HCT116 (cell line): ENCODE measurements at regions not wholly inside any gene's neighbourhood (a gene's known extent, or its start where the extent isn't known, plus 50 kb on each side); places are given as distances from the start of the nearest gene placed in this dataset.

Source experiments
- ATAC-seq: fragments of 200-7000 bp; cut with Tn5 transposase; 2 replicates; pipeline ENCODE4 v1.9.1; 2020; ENCODE audit warnings: mild to moderate bottlenecking, moderate library complexity
- BruUV-seq: library from RNA; stranded (reverse); fragments of 400-500 nt; replicated peaks from 2 replicates; lab custom pipeline; 2021; lab: Mats Ljungman, UMichigan
- CTCF ChIA-PET: fragments of 300-600 bp; sonication (Branson Sonifier 250); formaldehyde crosslinking; loops from one replicate; lab custom pipeline; 2021; ENCODE audit warnings: antibody characterized with exemption; lab: Charles Lee
- POLR2A ChIA-PET: fragments of 300-600, 350-600 bp; sonication (Branson Sonifier 250); formaldehyde crosslinking; loops from one replicate; lab custom pipeline; 2021; ENCODE audit warnings: antibody characterized with exemption; lab: Charles Lee
- RAD21 ChIA-PET, 2 experiments: fragments of 300-600 bp; sonication (Branson Sonifier 250); formaldehyde crosslinking; loops; one replicate each; lab custom pipeline; 2023; ENCODE audit warnings: low total read pairs in 2 of 2; ENCODE audit not compliant: uncharacterized antibody in 2 of 2, unreplicated experiment in 2 of 2, low non-redundant PET in 1 of 2; lab: Charles Lee
- DNase-seq: peaks from one replicate; pipeline ENCODE4 v3.0.0-alpha.2; 2010; ENCODE audit warnings: low read depth, low spot score
- H2AFZ ChIP-seq: fragments of 200-600 bp; shearing (Covaris generic), sonication (generic); 2 replicates; pipeline ENCODE4 v1.6.1; 2017; ENCODE audit warnings: low read depth, mixed run types, mixed read lengths, antibody characterized with exemption, low read length; ENCODE audit not compliant: poor library complexity, severe bottlenecking
- H3K27ac ChIP-seq: 2 replicates; pipeline ENCODE4 v1.5.1; 2012; ENCODE audit warnings: low read depth, low read length
- H3K27me3 ChIP-seq: fragments of 200-600 bp; sonication (generic); 2 replicates; pipeline ENCODE4 v1.6.1; 2016; ENCODE audit warnings: mixed run types, low read length, mixed read lengths; ENCODE audit not compliant: insufficient read depth
- H3K36me3 ChIP-seq, 2 experiments: fragments of 200-500 bp in 1 of 2; fragments of 200-600 bp in 1 of 2; sonication (Bioruptor generic) in 1 of 2; sonication (generic) in 1 of 2; 2 replicates each; pipeline versions ENCODE4 v1.5.1 to v1.6.1; 2014 to 2016; ENCODE audit warnings: low read length in 2 of 2, inconsistent platforms in 1 of 2, mixed read lengths in 1 of 2, mixed run types in 1 of 2; ENCODE audit not compliant: insufficient read depth in 2 of 2, control insufficient read depth in 1 of 2
- H3K4me1 ChIP-seq, 2 experiments: fragments of 200-600 bp in 1 of 2; sonication (generic) in 1 of 2; 2 replicates each; pipeline versions ENCODE4 v1.5.1 to v1.6.1; 2012 to 2017; ENCODE audit warnings: low read length in 2 of 2, inconsistent platforms in 1 of 2, mild to moderate bottlenecking in 1 of 2, mixed read lengths in 1 of 2, mixed run types in 1 of 2, moderate library complexity in 1 of 2; ENCODE audit not compliant: insufficient read depth in 2 of 2, control insufficient read depth in 1 of 2
- H3K4me2 ChIP-seq: fragments of 200-600 bp; sonication (generic); 2 replicates; pipeline ENCODE4 v1.6.1; 2017; ENCODE audit warnings: mixed run types, low read length, mixed read lengths
- H3K4me3 ChIP-seq, 2 experiments: fragments of 200-600 bp in 1 of 2; sonication (generic) in 1 of 2; replicated peaks in 1 of 2; 2 replicates each; pipeline ENCODE4 v1.5.1; 2011 to 2016; ENCODE audit warnings: low read length in 2 of 2, control low read depth in 1 of 2, low read depth in 1 of 2, mild to moderate bottlenecking in 1 of 2, mixed read lengths in 1 of 2, mixed run types in 1 of 2
- H3K79me2 ChIP-seq: fragments of 200-600 bp; sonication (generic); 2 replicates; pipeline ENCODE4 v1.6.1; 2017; ENCODE audit warnings: mild to moderate bottlenecking, mixed run types, low read length, moderate library complexity, mixed read lengths; ENCODE audit not compliant: insufficient read depth
- H3K9ac ChIP-seq: fragments of 200-600 bp; sonication (generic); 2 replicates; pipeline ENCODE4 v1.6.1; 2016; ENCODE audit warnings: low read length, mixed read lengths
- H3K9me2 ChIP-seq: fragments of 200-600 bp; sonication (generic), shearing (Covaris generic); 2 replicates; pipeline ENCODE4 v1.6.1; 2017; ENCODE audit warnings: mixed run types, mild to moderate bottlenecking, moderate library complexity; ENCODE audit not compliant: insufficient read depth
- H3K9me3 ChIP-seq, 2 experiments: fragments of 200-500 bp in 1 of 2; fragments of 200-600 bp in 1 of 2; sonication (Bioruptor generic) in 1 of 2; sonication (generic) in 1 of 2; 2 replicates each; pipeline ENCODE4 v1.6.1; 2014 to 2017; ENCODE audit warnings: low read length in 2 of 2, mixed read lengths in 2 of 2, inconsistent platforms in 1 of 2, low read depth in 1 of 2, mild to moderate bottlenecking in 1 of 2, mixed run types in 1 of 2, moderate library complexity in 1 of 2; ENCODE audit not compliant: control insufficient read depth in 1 of 2, insufficient read depth in 1 of 2
- H4K20me1 ChIP-seq: fragments of 200-600 bp; sonication (generic), shearing (Covaris generic); 2 replicates; pipeline ENCODE4 v1.6.1; 2017; ENCODE audit warnings: mixed run types, mild to moderate bottlenecking, moderate library complexity; ENCODE audit not compliant: insufficient read depth
- intact Hi-C: fragments of 100-400 bp; cut with micrococcal nuclease; formaldehyde crosslinking; loops from 2 replicates; pipeline ENCODE4 v1.10.0; 2022
- TF ChIP-seq, protein P1 (sequence below), 3 experiments: fragments of 200-600 bp in 1 of 3; sonication (generic) in 1 of 3; IDR thresholded peaks in 2 of 3; conservative IDR thresholded peaks in 1 of 3; 2 replicates each; pipeline ENCODE4 v1.5.1; 2012 to 2017; ENCODE audit warnings: low read depth in 2 of 3, low read length in 2 of 3, antibody characterized with exemption in 1 of 3, borderline replicate concordance in 1 of 3, control low read depth in 1 of 3, mild to moderate bottlenecking in 1 of 3, mixed read lengths in 1 of 3, mixed run types in 1 of 3, moderate library complexity in 1 of 3; ENCODE audit not compliant: insufficient read depth in 1 of 3

DNA sequence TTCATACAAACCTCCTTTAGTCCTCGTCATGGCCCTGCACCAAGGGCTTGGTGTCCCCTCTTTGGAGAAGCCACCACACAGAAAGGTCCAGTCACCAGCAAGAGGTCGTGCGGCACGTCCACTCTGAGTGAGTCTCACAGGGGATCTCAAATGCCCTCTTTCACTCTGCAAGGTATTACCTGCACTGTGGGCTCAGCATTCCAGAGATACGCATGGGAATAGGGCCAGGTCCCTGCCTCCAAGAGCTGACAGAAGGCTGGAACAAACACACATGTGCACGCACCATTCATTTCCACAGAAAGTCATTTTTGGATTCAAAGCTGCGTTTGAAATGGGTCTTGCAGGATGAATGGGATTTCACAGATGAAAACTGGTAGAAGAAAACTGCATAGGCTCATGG is 50.4 kb upstream of the TJP1 start:
- ChIA-PET CTCF (no interaction called here), POLR2A (no interaction called here), RAD21 (no interaction called here)
- no TSS peak for BruUV-seq
- H3K4me3 ChIP-seq, result no peak overlapping the region
- no peaks in the 10 kb centered on the region for H3K27me3 ChIP-seq
- H4K20me1 ChIP-seq, result no peaks in the 10 kb centered on the region
- DNase-seq (no peak), ATAC-seq (no peak)
- no peaks in the 10 kb centered on the region for H3K36me3 ChIP-seq
- no peak overlapping the region for H3K4me2 ChIP-seq
- H3K9me3 ChIP-seq, result no peaks in the 10 kb centered on the region
- no peaks in the 10 kb centered on the region for H3K79me2 ChIP-seq
- no peaks in the 10 kb centered on the region for H3K9me2 ChIP-seq
- H3K27ac ChIP-seq, result no peak overlapping the region
- H3K4me1 ChIP-seq, result no peaks in the 10 kb centered on the region
- TF ChIP-seq, protein P1, sequence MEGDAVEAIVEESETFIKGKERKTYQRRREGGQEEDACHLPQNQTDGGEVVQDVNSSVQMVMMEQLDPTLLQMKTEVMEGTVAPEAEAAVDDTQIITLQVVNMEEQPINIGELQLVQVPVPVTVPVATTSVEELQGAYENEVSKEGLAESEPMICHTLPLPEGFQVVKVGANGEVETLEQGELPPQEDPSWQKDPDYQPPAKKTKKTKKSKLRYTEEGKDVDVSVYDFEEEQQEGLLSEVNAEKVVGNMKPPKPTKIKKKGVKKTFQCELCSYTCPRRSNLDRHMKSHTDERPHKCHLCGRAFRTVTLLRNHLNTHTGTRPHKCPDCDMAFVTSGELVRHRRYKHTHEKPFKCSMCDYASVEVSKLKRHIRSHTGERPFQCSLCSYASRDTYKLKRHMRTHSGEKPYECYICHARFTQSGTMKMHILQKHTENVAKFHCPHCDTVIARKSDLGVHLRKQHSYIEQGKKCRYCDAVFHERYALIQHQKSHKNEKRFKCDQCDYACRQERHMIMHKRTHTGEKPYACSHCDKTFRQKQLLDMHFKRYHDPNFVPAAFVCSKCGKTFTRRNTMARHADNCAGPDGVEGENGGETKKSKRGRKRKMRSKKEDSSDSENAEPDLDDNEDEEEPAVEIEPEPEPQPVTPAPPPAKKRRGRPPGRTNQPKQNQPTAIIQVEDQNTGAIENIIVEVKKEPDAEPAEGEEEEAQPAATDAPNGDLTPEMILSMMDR (IDR thresholded peaks at IDR 0.05 in 2 of 3, conservative IDR thresholded peaks at IDR 0.05 in 1 of 3; ENCODE audit: borderline replicate concordance in 1 of 3, insufficient read depth in 1 of 3, low read depth in 2 of 3, low read length in 2 of 3), result no peak
- no peak overlapping the region for H3K9ac ChIP-seq
- no peak overlapping the region for H2AFZ ChIP-seq
- intact Hi-C loops, result no loop called here
